Fibroblast of mammary gland (primary cell): ENCODE measurements at regions not wholly inside any gene's neighbourhood (a gene's known extent, or its start where the extent isn't known, plus 50 kb on each side); places are given as distances from the start of the nearest gene placed in this dataset.
A peak's percentile ranks its signal among the peaks of the same experiment; 100 is the strongest.

Source experiments
- DNase-seq: peaks from one replicate; pipeline ENCODE4 v3.0.0-alpha.2; 2010; ENCODE audit warnings: low read depth
- H3K4me3 ChIP-seq: 2 replicates; pipeline ENCODE4 v1.5.1; 2011; ENCODE audit warnings: low read depth, mild to moderate bottlenecking, low read length, moderate library complexity; ENCODE audit not compliant: control insufficient read depth
- TF ChIP-seq, protein P1 (sequence below): conservative IDR thresholded peaks from 2 replicates; pipeline ENCODE4 v1.5.1; 2011; ENCODE audit warnings: low read depth, low read length, inconsistent platforms; ENCODE audit not compliant: control insufficient read depth, insufficient read depth

DNA sequence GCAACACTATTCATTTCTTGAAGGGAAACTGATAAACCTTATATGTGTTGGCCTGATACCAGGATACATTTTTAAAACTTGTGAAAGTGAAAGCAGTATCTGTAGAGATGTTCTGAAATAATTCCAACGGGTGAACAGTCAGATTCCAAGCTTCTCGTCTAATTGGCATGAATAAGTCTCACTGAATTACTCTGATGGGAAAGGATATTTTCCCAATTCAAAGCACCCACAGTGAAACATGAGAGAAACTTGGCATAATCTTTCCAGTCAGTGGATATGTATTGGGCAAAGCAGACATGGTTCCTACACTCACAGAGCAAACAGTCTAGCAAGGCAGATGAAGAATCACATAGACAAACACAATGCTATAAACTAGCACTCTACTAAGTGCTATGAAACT, 413.1 kb downstream of the MED13L start:
- H3K4me3 ChIP-seq = no peak overlapping the region
- DNase-seq = no peak
- TF ChIP-seq, protein P1, sequence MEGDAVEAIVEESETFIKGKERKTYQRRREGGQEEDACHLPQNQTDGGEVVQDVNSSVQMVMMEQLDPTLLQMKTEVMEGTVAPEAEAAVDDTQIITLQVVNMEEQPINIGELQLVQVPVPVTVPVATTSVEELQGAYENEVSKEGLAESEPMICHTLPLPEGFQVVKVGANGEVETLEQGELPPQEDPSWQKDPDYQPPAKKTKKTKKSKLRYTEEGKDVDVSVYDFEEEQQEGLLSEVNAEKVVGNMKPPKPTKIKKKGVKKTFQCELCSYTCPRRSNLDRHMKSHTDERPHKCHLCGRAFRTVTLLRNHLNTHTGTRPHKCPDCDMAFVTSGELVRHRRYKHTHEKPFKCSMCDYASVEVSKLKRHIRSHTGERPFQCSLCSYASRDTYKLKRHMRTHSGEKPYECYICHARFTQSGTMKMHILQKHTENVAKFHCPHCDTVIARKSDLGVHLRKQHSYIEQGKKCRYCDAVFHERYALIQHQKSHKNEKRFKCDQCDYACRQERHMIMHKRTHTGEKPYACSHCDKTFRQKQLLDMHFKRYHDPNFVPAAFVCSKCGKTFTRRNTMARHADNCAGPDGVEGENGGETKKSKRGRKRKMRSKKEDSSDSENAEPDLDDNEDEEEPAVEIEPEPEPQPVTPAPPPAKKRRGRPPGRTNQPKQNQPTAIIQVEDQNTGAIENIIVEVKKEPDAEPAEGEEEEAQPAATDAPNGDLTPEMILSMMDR = no peak

DNA sequence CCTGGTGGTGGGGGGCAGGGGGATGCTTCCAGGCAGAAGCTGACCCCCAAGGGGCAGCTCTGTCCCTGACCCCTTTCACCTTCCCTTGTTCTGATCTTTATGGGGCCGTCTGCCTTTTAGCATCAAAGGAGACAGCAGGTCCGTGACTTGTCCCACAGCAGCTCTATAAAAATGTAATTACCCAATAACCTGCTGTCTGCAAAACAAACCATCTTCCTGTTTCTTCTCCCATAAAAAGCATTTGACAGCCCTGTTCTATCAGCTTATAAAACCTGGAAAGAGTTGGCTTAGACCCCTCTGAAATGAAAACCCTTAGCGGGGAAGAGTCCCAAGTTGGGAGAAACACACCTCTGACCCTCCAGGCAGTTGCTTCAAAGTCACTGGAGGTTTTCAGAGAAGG, 416.9 kb downstream of the MED13L start:
- TF ChIP-seq, protein P1 = no peak
- no peak overlapping the region for H3K4me3 ChIP-seq
- no peak for DNase-seq

- H3K4me3 ChIP-seq = no peak overlapping the region
- no peak for DNase-seq
- TF ChIP-seq, protein P1 = no peak
Measured at GRCh38 chr12:115859231-115859630, 418.3 kb downstream of the MED13L start.

GRCh38 chr12:115857923-115858322, 419.6 kb downstream of the MED13L start:
- DNase-seq = no peak
- no peak overlapping the region for H3K4me3 ChIP-seq
- TF ChIP-seq, protein P1 = no peak

DNA sequence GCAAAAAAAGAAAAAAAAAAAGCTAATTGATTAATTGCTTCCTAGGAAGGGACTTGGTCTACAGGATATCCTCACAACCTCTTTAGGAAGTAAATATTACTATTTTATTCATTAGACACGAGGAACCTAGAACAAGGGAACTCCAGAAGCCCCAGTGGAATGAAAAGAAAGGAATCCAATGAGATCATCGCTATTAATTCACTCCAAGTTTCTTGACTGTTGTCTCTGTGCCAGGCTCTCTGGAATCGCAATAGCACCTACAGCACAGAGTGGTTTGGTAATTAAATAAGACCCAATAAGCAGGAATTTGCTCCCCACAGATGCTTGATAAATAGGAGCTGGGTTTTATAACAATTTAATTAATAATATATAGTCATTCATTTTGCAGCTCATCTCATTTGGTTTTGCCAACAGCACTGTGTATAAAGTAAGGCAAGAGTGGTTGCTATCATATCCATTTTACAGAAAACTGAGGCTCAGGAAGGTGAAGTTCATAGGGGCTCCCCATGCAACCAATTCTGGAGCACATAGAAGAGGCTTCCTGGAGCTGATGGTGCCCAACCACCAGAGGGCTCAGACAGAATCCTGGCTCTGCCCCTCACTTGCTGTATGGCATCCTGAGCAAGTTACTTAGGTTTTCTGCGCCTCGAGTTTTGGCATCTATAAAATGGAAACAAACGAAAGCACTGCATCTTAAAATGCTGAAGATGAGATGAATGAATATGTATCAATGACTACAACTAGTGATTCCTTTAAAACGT, 420.2 kb downstream of the MED13L start:
- DNase-seq = no peak
- no peak overlapping the region for H3K4me3 ChIP-seq
- TF ChIP-seq, protein P1 = peak; percentile 15

DNA sequence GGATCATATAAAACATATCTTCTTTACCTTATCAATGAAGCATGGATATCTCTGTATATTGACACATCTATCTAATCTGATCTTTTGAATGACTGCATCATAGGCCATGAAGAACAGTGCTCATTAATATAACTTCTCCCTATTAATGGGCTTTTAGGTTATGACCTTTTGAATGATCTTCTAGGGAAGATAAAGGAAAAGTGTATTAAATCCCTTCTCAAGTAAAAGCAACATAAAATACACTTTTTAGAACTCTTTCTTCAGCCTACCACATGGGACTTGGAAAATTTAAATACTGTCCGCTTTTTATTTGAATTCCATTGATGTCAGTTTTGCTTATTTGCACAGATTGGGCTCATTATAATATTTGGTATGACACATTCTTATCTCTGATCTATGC, 425.4 kb downstream of the MED13L start:
- TF ChIP-seq, protein P1 = no peak
- no peak overlapping the region for H3K4me3 ChIP-seq
- no peak for DNase-seq
